Activated CD4-positive, alpha-beta T cell treated with anti-CD3 and anti-CD28 coated beads, Interleukin-2, amount 50 U/mL, for 16 hours (primary cell): ENCODE measurements at regions not wholly inside any gene's neighbourhood (a gene's known extent, or its start where the extent isn't known, plus 50 kb on each side); places are given as distances from the start of the nearest gene placed in this dataset.

Experiments used
- DNase-seq: peaks from one replicate; pipeline ENCODE4 v3.0.0-alpha.2; 2020

- no peak for DNase-seq
These were observed 665.6 kb upstream of the ARGLU1 start for GRCh38 chr13:107233541-107233940.

GRCh38 chr13:107231944-107232343 lies 664.0 kb upstream of the ARGLU1 start:
- no peak for DNase-seq

GRCh38 chr13:107223867-107224266 lies 655.9 kb upstream of the ARGLU1 start:
- DNase-seq = no peak

- DNase-seq = no peak
These were observed 654.7 kb upstream of the ARGLU1 start for GRCh38 chr13:107222597-107222996.

GRCh38 chr13:107220245-107220644 lies 652.3 kb upstream of the ARGLU1 start:
- DNase-seq = no peak

- DNase-seq = no peak
These were observed 649.3 kb upstream of the ARGLU1 start for GRCh38 chr13:107217251-107217650.

- no peak for DNase-seq
These were observed 648.3 kb upstream of the ARGLU1 start for GRCh38 chr13:107216046-107216755.

GRCh38 chr13:107211073-107211472 lies 643.1 kb upstream of the ARGLU1 start:
- peak; percentile 51 for DNase-seq

GRCh38 chr13:107210723-107211030 lies 642.7 kb upstream of the ARGLU1 start:
- no peak for DNase-seq

- DNase-seq = no peak
These were observed 642.1 kb upstream of the ARGLU1 start for GRCh38 chr13:107209824-107210722.

GRCh38 chr13:107208889-107209288 lies 641.0 kb upstream of the ARGLU1 start:
- DNase-seq = no peak

GRCh38 chr13:107205318-107206104 lies 637.6 kb upstream of the ARGLU1 start:
- peak; percentile 63 for DNase-seq

- DNase-seq = peak; percentile 10
These were observed 635.4 kb upstream of the ARGLU1 start for GRCh38 chr13:107203146-107203847.

GRCh38 chr13:107202371-107203023 lies 634.6 kb upstream of the ARGLU1 start:
- no peak for DNase-seq

- DNase-seq = no peak
These were observed 632.6 kb upstream of the ARGLU1 start for GRCh38 chr13:107200491-107200890.

GRCh38 chr13:107192289-107192688 lies 624.4 kb upstream of the ARGLU1 start:
- no peak for DNase-seq

GRCh38 chr13:107190065-107190464 lies 622.1 kb upstream of the ARGLU1 start:
- no peak for DNase-seq

- no peak for DNase-seq
These were observed 618.0 kb upstream of the ARGLU1 start for GRCh38 chr13:107185889-107186288.

GRCh38 chr13:107170270-107170931 lies 602.5 kb upstream of the ARGLU1 start:
- no peak for DNase-seq

GRCh38 chr13:107157271-107157670 lies 589.3 kb upstream of the ARGLU1 start:
- no peak for DNase-seq

GRCh38 chr13:107144432-107144831 lies 576.5 kb upstream of the ARGLU1 start:
- DNase-seq = no peak

- DNase-seq = no peak
These were observed 573.8 kb upstream of the ARGLU1 start for GRCh38 chr13:107141767-107142166.
